A549 (cell line): ENCODE measurements at regions not wholly inside any gene's neighbourhood (a gene's known extent, or its start where the extent isn't known, plus 50 kb on each side); places are given as distances from the start of the nearest gene placed in this dataset.

Source experiments
- ATAC-seq, 2 experiments: fragments of 200-7000 bp in 1 of 2; fragments of >200 bp in 1 of 2; cut with Nextera tagmentation in 1 of 2; cut with Tn5 transposase in 1 of 2; 3 replicates each; pipeline versions ENCODE4 v1.8.0 to v1.9.1; 2018 to 2020; ENCODE audit warnings: mild to moderate bottlenecking in 1 of 2, moderate library complexity in 1 of 2
- CTCF ChIA-PET: fragments of 300-600 bp; sonication (Branson Sonifier 250); formaldehyde crosslinking; extraction: SDS; loops from one replicate; lab custom pipeline; 2021; ENCODE audit warnings: antibody characterized with exemption, inconsistent platforms; lab: Yijun Ruan, JAX
- POLR2A ChIA-PET: fragments of 350-600 bp; formaldehyde crosslinking; extraction: SDS; loops from one replicate; lab custom pipeline; 2021; ENCODE audit warnings: antibody characterized with exemption, inconsistent platforms; lab: Yijun Ruan, JAX
- DNase-seq, 2 experiments: peaks; one replicate each; pipeline versions ENCODE4 v3.0.0 to v3.0.0-alpha.2; 2011 to 2016; ENCODE audit warnings: low read depth in 1 of 2, low spot score in 1 of 2
- FAIRE-seq: peaks from 2 replicates; lab custom pipeline; 2011; peaks lifted over from hg19 to GRCh38; lab: Jason Lieb, UNC
- H3K27ac ChIP-seq, 2 experiments: fragments of >200 bp; sonication (Bioruptor Twin); formaldehyde crosslinking; 3 replicates each; pipeline ENCODE4 v1.5.1; 2016 to 2017
- H3K4me1 ChIP-seq: fragments of >200 bp; sonication (Bioruptor Twin); formaldehyde crosslinking; 3 replicates; pipeline ENCODE4 v1.6.1; 2016
- H3K4me2 ChIP-seq: fragments of >200 bp; sonication (Bioruptor Twin); formaldehyde crosslinking; 3 replicates; pipeline ENCODE4 v1.6.1; 2016
- H3K4me3 ChIP-seq: fragments of >200 bp; sonication (Bioruptor Twin); formaldehyde crosslinking; 3 replicates; pipeline ENCODE4 v1.5.1; 2016
- H3K9me3 ChIP-seq: fragments of >200 bp; sonication (Bioruptor Twin); formaldehyde crosslinking; 3 replicates; pipeline ENCODE4 v1.6.1; 2016
- BCL3 ChIP-seq: fragments of >200 bp; sonication (Bioruptor Twin); formaldehyde crosslinking; IDR thresholded peaks from 3 replicates; pipeline ENCODE4 v1.6.1; 2016
- BHLHE40 ChIP-seq: IDR thresholded peaks from 2 replicates; pipeline ENCODE4 v1.6.1; 2012; ENCODE audit warnings: low read depth, low read length, inconsistent platforms
- CBX2 ChIP-seq: fragments of 200-600 bp; sonication (generic); IDR thresholded peaks from 2 replicates; pipeline ENCODE4 v1.6.1; 2016; ENCODE audit warnings: low read depth, mild to moderate bottlenecking, borderline replicate concordance
- CEBPB ChIP-seq, 2 experiments: fragments of >200 bp in 1 of 2; sonication (Bioruptor Twin) in 1 of 2; formaldehyde crosslinking in 1 of 2; IDR thresholded peaks; 2 replicates each; pipeline ENCODE4 v1.6.1; 2012 to 2016
- EHF ChIP-seq: fragments of 250-450 bp; sonication (Bioruptor Pico); IDR thresholded peaks from 2 replicates; pipeline ENCODE4 v1.5.0; 2020; ENCODE audit warnings: mild to moderate bottlenecking
- EHMT2 ChIP-seq: fragments of 200-600 bp; sonication (generic); IDR thresholded peaks from 2 replicates; pipeline ENCODE4 v1.6.1; 2016; ENCODE audit warnings: antibody characterized with exemption, low read depth, mild to moderate bottlenecking, moderate library complexity
- ELK1 ChIP-seq: fragments of 150-350 bp; IDR thresholded peaks from 2 replicates; pipeline ENCODE4 v1.6.1; 2014; ENCODE audit warnings: low read depth, mild to moderate bottlenecking, low read length
- ESRRA ChIP-seq: fragments of 150-350 bp; IDR thresholded peaks from 2 replicates; pipeline ENCODE4 v1.6.1; 2014; ENCODE audit warnings: mild to moderate bottlenecking, low read length, borderline replicate concordance
- FOXS1 ChIP-seq: fragments of 250-450 bp; sonication (Bioruptor Pico); IDR thresholded peaks from 2 replicates; pipeline ENCODE4 v1.5.0; 2020; ENCODE audit warnings: mild to moderate bottlenecking, moderate library complexity
- HEYL ChIP-seq: fragments of 250-450 bp; sonication (Bioruptor Pico); IDR thresholded peaks from 2 replicates; pipeline ENCODE4 v1.8.0; 2021; ENCODE audit warnings: mild to moderate bottlenecking, moderate library complexity
- HMGXB4 ChIP-seq: fragments of 250-450 bp; sonication (Bioruptor Pico); IDR thresholded peaks from 2 replicates; pipeline ENCODE4 v1.5.0; 2021; ENCODE audit warnings: mild to moderate bottlenecking, moderate library complexity, borderline replicate concordance
- HOXA7 ChIP-seq: fragments of 250-450 bp; sonication (Bioruptor Pico); IDR thresholded peaks from 2 replicates; pipeline ENCODE4 v1.5.0; 2020; ENCODE audit warnings: mild to moderate bottlenecking, moderate library complexity
- HOXB13 ChIP-seq: fragments of 250-450 bp; sonication (Bioruptor Pico); IDR thresholded peaks from 2 replicates; pipeline ENCODE4 v1.5.0; 2020; ENCODE audit warnings: low read depth, mild to moderate bottlenecking, moderate library complexity
- HOXB5 ChIP-seq: fragments of 250-450 bp; sonication (Bioruptor Pico); IDR thresholded peaks from 2 replicates; pipeline ENCODE4 v1.5.0; 2020; ENCODE audit warnings: mild to moderate bottlenecking, moderate library complexity
- KDM1A ChIP-seq: fragments of 200-600 bp; sonication (generic); IDR thresholded peaks from 2 replicates; pipeline ENCODE4 v1.6.1; 2016; ENCODE audit warnings: low read depth, mild to moderate bottlenecking
- MAX ChIP-seq: IDR thresholded peaks from 2 replicates; pipeline ENCODE4 v1.6.1; 2012
- PBX3 ChIP-seq: IDR thresholded peaks from 2 replicates; pipeline ENCODE4 v1.6.1; 2012
- RCOR1 ChIP-seq: fragments of 150-350 bp; IDR thresholded peaks from 2 replicates; pipeline ENCODE4 v1.6.1; 2014; ENCODE audit warnings: antibody characterized with exemption, low read length, low read depth
- RFX5 ChIP-seq: fragments of 450-650 bp; IDR thresholded peaks from 2 replicates; pipeline ENCODE4 v1.7.1; 2014; ENCODE audit warnings: antibody characterized with exemption, mild to moderate bottlenecking, moderate library complexity
- TP53 ChIP-seq: fragments of 250-450 bp; sonication (Bioruptor Pico); IDR thresholded peaks from 2 replicates; pipeline ENCODE4 v1.5.0; 2021; ENCODE audit warnings: mild to moderate bottlenecking, moderate library complexity
- WGBS: methylation state at CpG from one replicate; pipeline ENCODE4 v1.1.6; 2017; ENCODE audit errors: missing lambda C conversion rate; 5-methylcytosine and 5-hydroxymethylcytosine counted together

- no peak for DNase-seq
- no peak for ATAC-seq
- Histone ChIP-seq H3K4me1 (peaks cover 36% of the 10 kb centered on the region), H3K27ac (peak overlapping the region; percentile 35 to 36; a peak in 1 of 6 replicates), H3K4me3 (no peak overlapping the region), H3K9me3 (no peaks in the 10 kb centered on the region)
- 83% methylated on average over 6 of the region's 6 CpGs for WGBS
- ChIA-PET POLR2A (no interaction called here), CTCF (interaction anchor here (1.3 kb wide), 1 partner anchor 59 kb away, joined by 4 read pairs; no protein-coding TSS in a partner anchor)
- no peak for FAIRE-seq
- TF ChIP-seq HOXB5, result no peak
- no peak for TF ChIP-seq ESRRA
- TF ChIP-seq CBX2, result no peak
- TF ChIP-seq CEBPB (IDR thresholded peaks at IDR 0.05), result no peak
- TF ChIP-seq RCOR1, result no peak
- TF ChIP-seq, all 56 proteins: peak for 0
- peak overlapping the region; percentile 23; the same call in 2 of the 3 replicates for H3K4me2 ChIP-seq
These were observed 58.3 kb upstream of the ERCC6L2 start for GRCh38 chr9:95817205-95817604.

- Histone ChIP-seq H3K4me2 (peak overlapping the region; percentile 23; the same call in 2 of the 3 replicates), H3K27ac (no peak overlapping the region; a peak in 1 of 6 replicates), H3K9me3 (no peaks in the 10 kb centered on the region), H3K4me1 (peaks cover 33% of the 10 kb centered on the region), H3K4me3 (no peak overlapping the region)
- CTCF ChIA-PET, result interaction anchor here (1.3 kb wide), 1 partner anchor 60 kb away, joined by 4 read pairs; no protein-coding TSS in a partner anchor
- 41% methylated on average over 5 of the region's 5 CpGs for WGBS
- ATAC-seq (peak in 1 of 2 experiments; percentile 60; a peak in 2 of 6 replicates), DNase-seq (peak in 1 of 2 experiments; percentile 8), FAIRE-seq (no peak)
- TF ChIP-seq HMGXB4 (CRISPR knock-in tag) (no peak), MAX (peak; percentile 56)
- TF ChIP-seq, all 56 proteins: peak for 1
- POLR2A ChIA-PET, result no interaction called here
These were observed 58.8 kb upstream of the ERCC6L2 start for GRCh38 chr9:95816716-95817115.

GRCh38 chr9:95815961-95816360 lies 59.5 kb upstream of the ERCC6L2 start:
- no peak overlapping the region for H3K4me2 ChIP-seq
- DNase-seq, result no peak
- H3K4me3 ChIP-seq, result no peak overlapping the region
- no peak for TF ChIP-seq HOXA7 (CRISPR knock-in tag)
- TF ChIP-seq EHMT2, result no peak
- no peak for TF ChIP-seq HOXB13 (CRISPR knock-in tag)
- no peak for TF ChIP-seq PBX3
- TF ChIP-seq BCL3, result no peak
- TF ChIP-seq BHLHE40, result no peak
- no peak for TF ChIP-seq RFX5
- TF ChIP-seq HEYL (CRISPR knock-in tag), result no peak
- no peak for TF ChIP-seq CBX2
- no peak for TF ChIP-seq ELK1
- TF ChIP-seq TP53, result no peak
- TF ChIP-seq EHF (CRISPR knock-in tag), result no peak
- TF ChIP-seq KDM1A, result no peak
- TF ChIP-seq FOXS1 (CRISPR knock-in tag), result no peak
- TF ChIP-seq RCOR1, result no peak
- peaks cover 33% of the 10 kb centered on the region for H3K4me1 ChIP-seq
- 0 out of 6 replicates have a peak overlapping the region, but pooled peaks of 1 of the 2 experiments have one; percentile 23 for H3K27ac ChIP-seq
- ChIA-PET CTCF (interaction anchor here (0.6 to 1.3 kb wide), 2 partner anchors 60 to 403 kb away, joined by 3 to 4 read pairs; no protein-coding TSS in a partner anchor), POLR2A (no interaction called here)
- no peak for ATAC-seq
- H3K9me3 ChIP-seq, result no peaks in the 10 kb centered on the region
- no peak for FAIRE-seq
- WGBS, result 94% methylated on average over 16 of the region's 17 CpGs
